HFF-Myc (cell line): ENCODE measurements at regions not wholly inside any gene's neighbourhood (a gene's known extent, or its start where the extent isn't known, plus 50 kb on each side); places are given as distances from the start of the nearest gene placed in this dataset.

Experiments
- DNase-seq: peaks from one replicate; pipeline ENCODE4 v3.0.0-alpha.2; 2011; ENCODE audit warnings: low read depth; ENCODE audit errors: extremely low read depth
- H3K4me3 ChIP-seq: replicated peaks from 2 replicates; pipeline ENCODE4 v1.5.1; 2011; ENCODE audit warnings: low read depth, mild to moderate bottlenecking, control low read depth, low read length
- CTCF ChIP-seq: IDR thresholded peaks from 2 replicates; pipeline ENCODE4 v1.5.1; 2012; ENCODE audit warnings: mild to moderate bottlenecking, low read depth, low read length, control low read depth; ENCODE audit errors: missing control alignments

- peak; percentile 42 for TF ChIP-seq CTCF
- no peak overlapping the region for H3K4me3 ChIP-seq
- DNase-seq, result no peak
Observed at GRCh38 chr18:6543330-6543908, 128.7 kb upstream of the L3MBTL4 start.

- no peak for TF ChIP-seq CTCF
- no peak overlapping the region for H3K4me3 ChIP-seq
- DNase-seq, result no peak
Observed at GRCh38 chr18:6546229-6546628, 131.5 kb upstream of the L3MBTL4 start.

GRCh38 chr18:6547476-6547875 lies 132.8 kb upstream of the L3MBTL4 start:
- H3K4me3 ChIP-seq, result no peak overlapping the region
- DNase-seq, result no peak
- TF ChIP-seq CTCF, result no peak

GRCh38 chr18:6553234-6553900 lies 138.7 kb upstream of the L3MBTL4 start:
- no peak for TF ChIP-seq CTCF
- no peak overlapping the region for H3K4me3 ChIP-seq
- no peak for DNase-seq

- no peak for TF ChIP-seq CTCF
- H3K4me3 ChIP-seq, result no peak overlapping the region
- peak; percentile 54 for DNase-seq
Observed at GRCh38 chr18:6557057-6557769, 142.5 kb upstream of the L3MBTL4 start.

- no peak overlapping the region for H3K4me3 ChIP-seq
- no peak for DNase-seq
- no peak for TF ChIP-seq CTCF
Observed at GRCh38 chr18:6557770-6558248, 143.1 kb upstream of the L3MBTL4 start.
